H1 (cell line): ENCODE measurements at regions not wholly inside any gene's neighbourhood (a gene's known extent, or its start where the extent isn't known, plus 50 kb on each side); places are given as distances from the start of the nearest gene placed in this dataset.

Experiments
- CTCF ChIA-PET: fragments of 300-600 bp; sonication (Branson Sonifier 250); formaldehyde crosslinking; loops from one replicate; lab custom pipeline; 2021; ENCODE audit not compliant: partially characterized antibody; lab: Charles Lee
- POLR2A ChIA-PET: fragments of 300-600 bp; sonication (Branson Sonifier 250); formaldehyde crosslinking; loops from one replicate; lab custom pipeline; 2021; ENCODE audit warnings: inconsistent platforms; ENCODE audit not compliant: partially characterized antibody; lab: Charles Lee
- DNase-seq, 2 experiments: peaks; one replicate each; pipeline versions ENCODE4 v3.0.0 to v3.0.0-alpha.2; 2010 to 2022; ENCODE audit warnings: low spot score in 2 of 2, low read depth in 1 of 2, mixed read lengths in 1 of 2
- FAIRE-seq: peaks from 2 replicates; lab custom pipeline; 2011; peaks lifted over from hg19 to GRCh38; lab: Jason Lieb, UNC
- H2AFZ ChIP-seq: 2 replicates; pipeline ENCODE4 v1.8.1; 2012; ENCODE audit warnings: low read length, inconsistent platforms
- H2AK5ac ChIP-seq: 2 replicates; pipeline ENCODE4 v1.6.1; 2013; ENCODE audit warnings: low read depth, low read length
- H2BK120ac ChIP-seq: replicated peaks from 2 replicates; pipeline ENCODE3; 2013; ENCODE audit warnings: low read depth, low read length, inconsistent platforms
- H2BK12ac ChIP-seq: 2 replicates; pipeline ENCODE4 v1.6.1; 2013; ENCODE audit warnings: low read depth, low read length
- H2BK15ac ChIP-seq: 2 replicates; pipeline ENCODE4 v1.6.1; 2013; ENCODE audit warnings: low read length
- H2BK20ac ChIP-seq: 2 replicates; pipeline ENCODE4 v1.6.1; 2013; ENCODE audit warnings: low read length
- H2BK5ac ChIP-seq: 2 replicates; pipeline ENCODE4 v1.6.1; 2013; ENCODE audit warnings: low read depth, low read length
- H3K14ac ChIP-seq: 2 replicates; pipeline ENCODE4 v1.6.1; 2013; ENCODE audit warnings: inconsistent platforms; ENCODE audit not compliant: insufficient read length
- H3K18ac ChIP-seq: 2 replicates; pipeline ENCODE4 v1.6.1; 2013; ENCODE audit warnings: low read length; ENCODE audit errors: extremely low read depth
- H3K23ac ChIP-seq: 2 replicates; pipeline ENCODE4 v1.6.1; 2013; ENCODE audit warnings: inconsistent platforms; ENCODE audit not compliant: insufficient read length
- H3K23me2 ChIP-seq: 2 replicates; pipeline ENCODE4 v1.6.1; 2013; ENCODE audit warnings: low read depth, low read length
- H3K27ac ChIP-seq: 2 replicates; pipeline ENCODE4 v1.6.1; 2011; ENCODE audit warnings: low read depth, low read length, inconsistent platforms
- H3K27me3 ChIP-seq, 4 experiments: replicated peaks in 1 of 4; 1 replicate in 1 of 4; 2 replicates in 3 of 4; pipeline versions ENCODE4 v1.6.1 to v1.8.1; 2011 to 2013; ENCODE audit warnings: low read length in 3 of 4, mild to moderate bottlenecking in 3 of 4, inconsistent platforms in 2 of 4, mixed read lengths in 2 of 4, moderate library complexity in 1 of 4; ENCODE audit not compliant: control insufficient read depth in 3 of 4, insufficient read depth in 3 of 4; ENCODE audit errors: extremely low read depth in 1 of 4
- H3K36me3 ChIP-seq, 4 experiments: 2 replicates each; pipeline versions ENCODE4 v1.6.1 to v1.8.1; 2011 to 2013; ENCODE audit warnings: mild to moderate bottlenecking in 4 of 4, low read length in 3 of 4, moderate library complexity in 2 of 4, control low read depth in 1 of 4, inconsistent platforms in 1 of 4; ENCODE audit not compliant: insufficient read depth in 4 of 4, control insufficient read depth in 2 of 4
- H3K4ac ChIP-seq: replicated peaks from 2 replicates; pipeline ENCODE3; 2013; ENCODE audit warnings: low read length, low read depth, mixed read lengths, inconsistent platforms; ENCODE audit not compliant: insufficient read length
- H3K4me1 ChIP-seq, 4 experiments: replicated peaks in 1 of 4; 1 replicate in 1 of 4; 2 replicates in 3 of 4; pipeline versions ENCODE4 v1.6.1 to v1.8.1; 2011 to 2013; ENCODE audit warnings: low read length in 3 of 4, inconsistent platforms in 2 of 4, mixed read lengths in 1 of 4; ENCODE audit not compliant: insufficient read depth in 4 of 4, control insufficient read depth in 3 of 4
- H3K4me2 ChIP-seq, 2 experiments: 2 replicates each; pipeline versions ENCODE4 v1.6.1 to v1.8.1; 2011 to 2013; ENCODE audit warnings: low read depth in 2 of 2, low read length in 2 of 2, control low read depth in 1 of 2, inconsistent platforms in 1 of 2, mild to moderate bottlenecking in 1 of 2; ENCODE audit not compliant: insufficient read depth in 1 of 2
- H3K4me3 ChIP-seq, 4 experiments: fragments of 200-600, 300-600 bp in 1 of 4; sonication (generic), shearing (Covaris generic), sonication (Bioruptor Twin) in 1 of 4; 2 replicates each; pipeline versions ENCODE4 v1.5.1 to v1.8.1; 2011 to 2016; ENCODE audit warnings: low read length in 4 of 4, low read depth in 3 of 4, control low read depth in 2 of 4, inconsistent platforms in 2 of 4, mild to moderate bottlenecking in 2 of 4, mixed read lengths in 1 of 4, moderate library complexity in 1 of 4; ENCODE audit not compliant: insufficient read depth in 2 of 4; ENCODE audit errors: extremely low read depth in 1 of 4
- H3K56ac ChIP-seq: replicated peaks from 2 replicates; pipeline ENCODE3; 2013; ENCODE audit warnings: low read depth, mild to moderate bottlenecking, mixed read lengths, low read length, inconsistent platforms; ENCODE audit not compliant: insufficient read length
- H3K79me1 ChIP-seq: 2 replicates; pipeline ENCODE4 v1.6.1; 2013; ENCODE audit warnings: low read depth, low read length, control low read depth
- H3K79me2 ChIP-seq, 2 experiments: 2 replicates each; pipeline versions ENCODE4 v1.6.1 to v1.8.1; 2012 to 2013; ENCODE audit warnings: low read length in 2 of 2, mild to moderate bottlenecking in 2 of 2, inconsistent platforms in 1 of 2; ENCODE audit not compliant: insufficient read depth in 2 of 2, control insufficient read depth in 1 of 2
- H3K9ac ChIP-seq, 4 experiments: replicated peaks in 1 of 4; 1 replicate in 1 of 4; 2 replicates in 3 of 4; pipeline versions ENCODE4 v1.6.1 to v1.8.1; 2011 to 2013; ENCODE audit warnings: low read depth in 3 of 4, low read length in 3 of 4, control low read depth in 2 of 4, mild to moderate bottlenecking in 2 of 4, moderate library complexity in 2 of 4, inconsistent platforms in 1 of 4; ENCODE audit errors: extremely low read depth in 1 of 4
- H3K9me3 ChIP-seq, 2 experiments: 2 replicates each; pipeline versions ENCODE4 v1.6.1 to v1.8.1; 2012 to 2013; ENCODE audit warnings: mild to moderate bottlenecking in 2 of 2, moderate library complexity in 2 of 2, control low read depth in 1 of 2, inconsistent platforms in 1 of 2, low read depth in 1 of 2, low read length in 1 of 2, mixed read lengths in 1 of 2; ENCODE audit not compliant: insufficient read depth in 2 of 2
- H4K20me1 ChIP-seq, 2 experiments: replicated peaks in 1 of 2; 2 replicates each; pipeline versions ENCODE3 to v1.8.1; 2011 to 2013; ENCODE audit warnings: inconsistent platforms in 2 of 2, low read length in 2 of 2, mild to moderate bottlenecking in 1 of 2; ENCODE audit not compliant: insufficient read depth in 2 of 2, control insufficient read depth in 1 of 2
- H4K5ac ChIP-seq: 2 replicates; pipeline ENCODE4 v1.6.1; 2013; ENCODE audit warnings: low read length, low read depth, mixed read lengths, inconsistent platforms; ENCODE audit not compliant: insufficient read length
- H4K8ac ChIP-seq: 2 replicates; pipeline ENCODE4 v1.8.0; 2013; ENCODE audit warnings: mild to moderate bottlenecking, moderate library complexity, low read length, inconsistent platforms; ENCODE audit not compliant: insufficient read depth; ENCODE audit errors: extremely low read depth
- H4K91ac ChIP-seq: replicated peaks from 2 replicates; pipeline ENCODE3; 2013; ENCODE audit warnings: low read length, mixed read lengths, inconsistent platforms; ENCODE audit not compliant: insufficient read length
- BACH1 ChIP-seq: IDR thresholded peaks from 2 replicates; pipeline ENCODE4 v1.6.1; 2012; ENCODE audit warnings: low read length, improper control_type of control experiment
- CHD1 ChIP-seq: IDR thresholded peaks from 2 replicates; pipeline ENCODE4 v1.6.1; 2012; ENCODE audit warnings: low read depth, low read length, improper control_type of control experiment
- EP300 ChIP-seq, 2 experiments: IDR thresholded peaks; 1 replicate in 1 of 2; 2 replicates in 1 of 2; pipeline ENCODE4 v1.6.1; 2011 to 2012; ENCODE audit warnings: low read depth in 2 of 2, low read length in 2 of 2, mild to moderate bottlenecking in 2 of 2, borderline replicate concordance in 1 of 2, inconsistent platforms in 1 of 2, moderate library complexity in 1 of 2
- NANOG ChIP-seq: IDR thresholded peaks from 2 replicates; pipeline ENCODE4 v1.6.1; 2011; ENCODE audit warnings: low read length, low read depth, mild to moderate bottlenecking, inconsistent platforms; ENCODE audit not compliant: insufficient read depth, poor library complexity, severe bottlenecking
- SRF ChIP-seq: IDR thresholded peaks from 2 replicates; pipeline ENCODE4 v1.6.1; 2011; ENCODE audit warnings: mild to moderate bottlenecking, low read depth, low read length, moderate library complexity
- ZNF274 ChIP-seq: IDR thresholded peaks from 2 replicates; pipeline ENCODE4 v1.7.0; 2012; ENCODE audit warnings: low read length, borderline replicate concordance; ENCODE audit errors: extremely low read depth
- WGBS, 2 experiments: shearing (Covaris generic) in 1 of 2; methylation state at CpG; one replicate each; pipeline versions ENCODE4 v1.1.6 to v1.1.7; 2013 to 2015; ENCODE audit warnings: low lambda C conversion rate in 2 of 2, mixed read lengths in 2 of 2, inconsistent platforms in 1 of 2, low coverage in 1 of 2, missing lambda C conversion rate in 1 of 2; ENCODE audit not compliant: insufficient replicate concordance in 2 of 2, insufficient coverage in 1 of 2, insufficient read length in 1 of 2; ENCODE audit errors: extremely low coverage in 1 of 2, missing lambda C conversion rate in 1 of 2; 5-methylcytosine and 5-hydroxymethylcytosine counted together

GRCh38 chr2:120869036-120869729, 133.5 kb downstream of the GLI2 start:
- Histone ChIP-seq H3K79me1 (peaks cover 24% of the 10 kb centered on the region), H3K18ac (peak overlapping the region; percentile 78; the same call in 1 of the 2 replicates), H3K4me1 (peaks cover 9 to 40% (median 18%) of the 10 kb centered on the region in 4 experiments), H2BK12ac (peak overlapping the region; percentile 68; the same call in 1 of the 2 replicates), H4K91ac (no peak overlapping the region), H2BK5ac (peak overlapping the region; percentile 56; the same call in 1 of the 2 replicates), H3K4me2 (no peak overlapping the region), H2AFZ (no peak overlapping the region), H2BK120ac (no peak overlapping the region), H3K36me3 (no peaks in the 10 kb centered on the region), H3K79me2 (peaks cover 0 to 43% of the 10 kb centered on the region in 2 experiments; a peak in 2 of 4 replicates), H2BK15ac (no peak overlapping the region), H4K20me1 (peaks cover 33 to 36% of the 10 kb centered on the region in 2 experiments), H2BK20ac (peak overlapping the region; percentile 48; the same call in 1 of the 2 replicates), H3K27me3 (peaks cover 0 to 4% (median 0%) of the 10 kb centered on the region in 4 experiments; a peak in 1 of 7 replicates), H3K27ac (no peak overlapping the region), H3K14ac (no peak overlapping the region), H2AK5ac (no peak overlapping the region), H3K4ac (no peak overlapping the region), H3K23me2 (no peaks in the 10 kb centered on the region), H3K9me3 (no peaks in the 10 kb centered on the region), H3K23ac (no peak overlapping the region), H3K4me3 (no peak overlapping the region), H4K8ac (no peak overlapping the region), H3K56ac (no peak overlapping the region), H4K5ac (no peak overlapping the region), H3K9ac (no peak overlapping the region)
- no peak for DNase-seq
- 95% methylated on average over 1 of the region's 1 CpG; no CpG with 5 or more reads in 1 of the 2 experiments for WGBS, 2 experiments
- no peak for FAIRE-seq
- CTCF ChIA-PET = interaction anchor here (1.4 to 17.5 kb wide), 7 partner anchors 10 to 173 kb away, joined by 4 to 158 read pairs (median 6); no protein-coding TSS in a partner anchor
- POLR2A ChIA-PET = interaction anchor here (0.6 to 2.0 kb wide), 4 partner anchors 11 to 662 kb away, joined by 3 to 7 read pairs (median 4); no protein-coding TSS in a partner anchor
- TF ChIP-seq EP300 (IDR thresholded peaks at IDR 0.05; ENCODE audit: borderline replicate concordance in 1 of 2, low read depth in 2 of 2, low read length in 2 of 2) (no peak), NANOG (no peak), BACH1 (no peak), SRF (no peak), CHD1 (no peak), ZNF274 (no peak)
